ENCODE measurements at regions not wholly inside any gene's neighbourhood (a gene's known extent, or its start where the extent isn't known, plus 50 kb on each side); places are given as distances from the start of the nearest gene placed in this dataset.
A peak's percentile ranks its signal among the peaks of the same experiment; 100 is the strongest.

GRCh38 chr7:69508736-69509135 is 89.5 kb upstream of the AUTS2 start:
- H3K4me3 ChIP-seq (ENCODE audit: low read length), result no peak overlapping the region
- H3K27ac ChIP-seq (ENCODE audit: low read length), result no peak overlapping the region
- H3K4me1 ChIP-seq (ENCODE audit: control insufficient read depth, insufficient read depth, low read length), result no peaks in the 10 kb centered on the region
- no peaks in the 10 kb centered on the region for H3K9me3 ChIP-seq (ENCODE audit: control insufficient read depth, insufficient read depth, low read length)
- no peaks in the 10 kb centered on the region for H3K36me3 ChIP-seq (ENCODE audit: control insufficient read depth, insufficient read depth, low read length)
- WGBS (ENCODE audit: insufficient coverage, insufficient read length), result no CpG with 5 or more reads among the region's 2 CpGs
- DNase-seq (ENCODE audit: low read depth, low spot score), result no peak
- no peaks in the 10 kb centered on the region for H3K27me3 ChIP-seq (ENCODE audit: control insufficient read depth, insufficient read depth, low read length)

GRCh38 chr7:69510114-69510513 is 88.2 kb upstream of the AUTS2 start:
- WGBS (ENCODE audit: insufficient coverage, insufficient read length), result no CpG with 5 or more reads among the region's 4 CpGs
- Histone ChIP-seq H3K27ac (ENCODE audit: low read length) (no peak overlapping the region), H3K27me3 (ENCODE audit: control insufficient read depth, insufficient read depth, low read length) (no peaks in the 10 kb centered on the region), H3K36me3 (ENCODE audit: control insufficient read depth, insufficient read depth, low read length) (no peaks in the 10 kb centered on the region), H3K4me3 (ENCODE audit: low read length) (no peak overlapping the region), H3K9me3 (ENCODE audit: control insufficient read depth, insufficient read depth, low read length) (no peaks in the 10 kb centered on the region), H3K4me1 (ENCODE audit: control insufficient read depth, insufficient read depth, low read length) (no peaks in the 10 kb centered on the region)
- DNase-seq (ENCODE audit: low read depth, low spot score), result no peak

- H3K27ac ChIP-seq (ENCODE audit: low read length), result no peak overlapping the region
- DNase-seq (ENCODE audit: low read depth, low spot score), result no peak
- peaks cover 4% of the 10 kb centered on the region; the same call in 1 of the 2 replicates for H3K4me1 ChIP-seq (ENCODE audit: control insufficient read depth, insufficient read depth, low read length)
- H3K9me3 ChIP-seq (ENCODE audit: control insufficient read depth, insufficient read depth, low read length), result no peaks in the 10 kb centered on the region
- no peaks in the 10 kb centered on the region for H3K36me3 ChIP-seq (ENCODE audit: control insufficient read depth, insufficient read depth, low read length)
- WGBS (ENCODE audit: insufficient coverage, insufficient read length), result no CpG with 5 or more reads among the region's 6 CpGs
- H3K27me3 ChIP-seq (ENCODE audit: control insufficient read depth, insufficient read depth, low read length), result no peaks in the 10 kb centered on the region
- no peak overlapping the region for H3K4me3 ChIP-seq (ENCODE audit: low read length)
Observed at GRCh38 chr7:69515495-69516212, 82.6 kb upstream of the AUTS2 start.

- DNase-seq (ENCODE audit: low read depth, low spot score), result no peak
- Histone ChIP-seq H3K4me1 (ENCODE audit: control insufficient read depth, insufficient read depth, low read length) (peaks cover 4% of the 10 kb centered on the region; the same call in 1 of the 2 replicates), H3K27me3 (ENCODE audit: control insufficient read depth, insufficient read depth, low read length) (no peaks in the 10 kb centered on the region), H3K27ac (ENCODE audit: low read length) (no peak overlapping the region), H3K9me3 (ENCODE audit: control insufficient read depth, insufficient read depth, low read length) (no peaks in the 10 kb centered on the region), H3K4me3 (ENCODE audit: low read length) (no peak overlapping the region), H3K36me3 (ENCODE audit: control insufficient read depth, insufficient read depth, low read length) (no peaks in the 10 kb centered on the region)
- no CpG with 5 or more reads among the region's 9 CpGs for WGBS (ENCODE audit: insufficient coverage, insufficient read length)
Observed at GRCh38 chr7:69516238-69516820, 81.9 kb upstream of the AUTS2 start.

GRCh38 chr7:69517985-69518704 is 80.1 kb upstream of the AUTS2 start:
- Histone ChIP-seq H3K27me3 (ENCODE audit: control insufficient read depth, insufficient read depth, low read length) (no peaks in the 10 kb centered on the region), H3K36me3 (ENCODE audit: control insufficient read depth, insufficient read depth, low read length) (no peaks in the 10 kb centered on the region), H3K4me3 (ENCODE audit: low read length) (no peak overlapping the region), H3K9me3 (ENCODE audit: control insufficient read depth, insufficient read depth, low read length) (no peaks in the 10 kb centered on the region), H3K27ac (ENCODE audit: low read length) (no peak overlapping the region), H3K4me1 (ENCODE audit: control insufficient read depth, insufficient read depth, low read length) (peaks cover 4% of the 10 kb centered on the region; the same call in 1 of the 2 replicates)
- no CpG with 5 or more reads among the region's 14 CpGs for WGBS (ENCODE audit: insufficient coverage, insufficient read length)
- DNase-seq (ENCODE audit: low read depth, low spot score), result peak; percentile 54

GRCh38 chr7:69518705-69519077 is 79.6 kb upstream of the AUTS2 start:
- peaks cover 4% of the 10 kb centered on the region; the same call in 1 of the 2 replicates for H3K4me1 ChIP-seq (ENCODE audit: control insufficient read depth, insufficient read depth, low read length)
- DNase-seq (ENCODE audit: low read depth, low spot score), result no peak
- H3K4me3 ChIP-seq (ENCODE audit: low read length), result no peak overlapping the region
- WGBS (ENCODE audit: insufficient coverage, insufficient read length), result no CpG with 5 or more reads among the region's 4 CpGs
- no peaks in the 10 kb centered on the region for H3K9me3 ChIP-seq (ENCODE audit: control insufficient read depth, insufficient read depth, low read length)
- no peaks in the 10 kb centered on the region for H3K27me3 ChIP-seq (ENCODE audit: control insufficient read depth, insufficient read depth, low read length)
- no peak overlapping the region for H3K27ac ChIP-seq (ENCODE audit: low read length)
- no peaks in the 10 kb centered on the region for H3K36me3 ChIP-seq (ENCODE audit: control insufficient read depth, insufficient read depth, low read length)

GRCh38 chr7:69526570-69526969 is 71.7 kb upstream of the AUTS2 start:
- H3K4me3 ChIP-seq (ENCODE audit: low read length), result no peak overlapping the region
- WGBS (ENCODE audit: insufficient coverage, insufficient read length), result no CpG with 5 or more reads among the region's 5 CpGs
- no peaks in the 10 kb centered on the region; the same call in 1 of the 2 replicates for H3K4me1 ChIP-seq (ENCODE audit: control insufficient read depth, insufficient read depth, low read length)
- H3K36me3 ChIP-seq (ENCODE audit: control insufficient read depth, insufficient read depth, low read length), result no peaks in the 10 kb centered on the region
- no peak for DNase-seq (ENCODE audit: low read depth, low spot score)
- no peak overlapping the region for H3K27ac ChIP-seq (ENCODE audit: low read length)
- H3K27me3 ChIP-seq (ENCODE audit: control insufficient read depth, insufficient read depth, low read length), result no peaks in the 10 kb centered on the region
- no peaks in the 10 kb centered on the region for H3K9me3 ChIP-seq (ENCODE audit: control insufficient read depth, insufficient read depth, low read length)

GRCh38 chr7:69527706-69528105 is 70.6 kb upstream of the AUTS2 start:
- no peaks in the 10 kb centered on the region for H3K9me3 ChIP-seq (ENCODE audit: control insufficient read depth, insufficient read depth, low read length)
- H3K4me3 ChIP-seq (ENCODE audit: low read length), result no peak overlapping the region
- H3K36me3 ChIP-seq (ENCODE audit: control insufficient read depth, insufficient read depth, low read length), result no peaks in the 10 kb centered on the region
- H3K27ac ChIP-seq (ENCODE audit: low read length), result no peak overlapping the region
- no peak for DNase-seq (ENCODE audit: low read depth, low spot score)
- no peaks in the 10 kb centered on the region; the same call in 1 of the 2 replicates for H3K4me1 ChIP-seq (ENCODE audit: control insufficient read depth, insufficient read depth, low read length)
- H3K27me3 ChIP-seq (ENCODE audit: control insufficient read depth, insufficient read depth, low read length), result no peaks in the 10 kb centered on the region

- Histone ChIP-seq H3K9me3 (ENCODE audit: control insufficient read depth, insufficient read depth, low read length) (no peaks in the 10 kb centered on the region), H3K27ac (ENCODE audit: low read length) (no peak overlapping the region), H3K36me3 (ENCODE audit: control insufficient read depth, insufficient read depth, low read length) (no peaks in the 10 kb centered on the region), H3K4me1 (ENCODE audit: control insufficient read depth, insufficient read depth, low read length) (no peaks in the 10 kb centered on the region; the same call in 1 of the 2 replicates), H3K27me3 (ENCODE audit: control insufficient read depth, insufficient read depth, low read length) (no peaks in the 10 kb centered on the region), H3K4me3 (ENCODE audit: low read length) (no peak overlapping the region)
- no peak for DNase-seq (ENCODE audit: low read depth, low spot score)
- WGBS (ENCODE audit: insufficient coverage, insufficient read length), result no CpG with 5 or more reads among the region's 3 CpGs
Observed at GRCh38 chr7:69531050-69531449, 67.2 kb upstream of the AUTS2 start.

GRCh38 chr7:69534461-69535041 is 63.7 kb upstream of the AUTS2 start:
- H3K4me3 ChIP-seq (ENCODE audit: low read length), result no peak overlapping the region
- no CpG with 5 or more reads among the region's 15 CpGs for WGBS (ENCODE audit: insufficient coverage, insufficient read length)
- H3K27ac ChIP-seq (ENCODE audit: low read length), result no peak overlapping the region
- H3K27me3 ChIP-seq (ENCODE audit: control insufficient read depth, insufficient read depth, low read length), result no peaks in the 10 kb centered on the region
- H3K9me3 ChIP-seq (ENCODE audit: control insufficient read depth, insufficient read depth, low read length), result no peaks in the 10 kb centered on the region
- no peak for DNase-seq (ENCODE audit: low read depth, low spot score)
- no peaks in the 10 kb centered on the region for H3K36me3 ChIP-seq (ENCODE audit: control insufficient read depth, insufficient read depth, low read length)
- H3K4me1 ChIP-seq (ENCODE audit: control insufficient read depth, insufficient read depth, low read length), result no peaks in the 10 kb centered on the region

Measured in iPS DF 6.9 (cell line).